IMR-90 (cell line): ENCODE measurements at regions not wholly inside any gene's neighbourhood (a gene's known extent, or its start where the extent isn't known, plus 50 kb on each side); places are given as distances from the start of the nearest gene placed in this dataset.
A peak's percentile ranks its signal among the peaks of the same experiment; 100 is the strongest.

Experiments
- ATAC-seq: fragments of 200-7000 bp; cut with Tn5 transposase; 2 replicates; pipeline ENCODE4 v1.9.1; 2020; ENCODE audit warnings: low read depth, mild to moderate bottlenecking, moderate library complexity
- BruUV-seq: library from RNA; stranded (reverse); fragments of 400-500 nt; replicated peaks from 2 replicates; lab custom pipeline; 2021; lab: Mats Ljungman, UMichigan
- CTCF ChIA-PET: fragments of 300-600 bp; formaldehyde crosslinking; extraction: SDS; loops from one replicate; lab custom pipeline; 2021; ENCODE audit warnings: antibody characterized with exemption; lab: Yijun Ruan, JAX
- POLR2A ChIA-PET: fragments of 300-600 bp; sonication (Branson Sonifier 250); formaldehyde crosslinking; loops from one replicate; lab custom pipeline; 2022; ENCODE audit warnings: antibody characterized with exemption; ENCODE audit not compliant: unreplicated experiment; lab: Charles Lee
- DNase-seq: peaks from one replicate; pipeline ENCODE4 v3.0.0; 2013
- H2AFZ ChIP-seq: replicated peaks from 2 replicates; pipeline ENCODE3; 2013; ENCODE audit warnings: low read length, mild to moderate bottlenecking; ENCODE audit not compliant: poor library complexity
- H2AK5ac ChIP-seq: 2 replicates; pipeline ENCODE4 v1.6.1; 2013; ENCODE audit warnings: low read depth, low read length, inconsistent platforms
- H2AK9ac ChIP-seq: replicated peaks from 2 replicates; pipeline ENCODE3; 2013; ENCODE audit warnings: mild to moderate bottlenecking, low read depth, low read length, moderate library complexity; ENCODE audit not compliant: poor library complexity
- H2BK120ac ChIP-seq: 2 replicates; pipeline ENCODE4 v1.6.1; 2013; ENCODE audit warnings: low read depth, low read length, inconsistent platforms
- H2BK15ac ChIP-seq: 3 replicates; pipeline ENCODE4 v1.6.1; 2013; ENCODE audit warnings: low read depth, low read length, inconsistent platforms
- H2BK20ac ChIP-seq: 2 replicates; pipeline ENCODE4 v1.6.1; 2013; ENCODE audit warnings: low read depth, mild to moderate bottlenecking, inconsistent platforms, low read length, moderate library complexity
- H2BK5ac ChIP-seq: 2 replicates; pipeline ENCODE4 v1.6.1; 2013; ENCODE audit warnings: mild to moderate bottlenecking, low read depth, low read length, inconsistent platforms; ENCODE audit not compliant: poor library complexity, severe bottlenecking
- H3K14ac ChIP-seq: replicated peaks from 2 replicates; pipeline ENCODE4 v1.6.1; 2013; ENCODE audit warnings: low read depth, low read length, inconsistent platforms
- H3K18ac ChIP-seq: 2 replicates; pipeline ENCODE4 v1.6.1; 2013; ENCODE audit warnings: low read depth, low read length, control low read depth
- H3K23ac ChIP-seq: 2 replicates; pipeline ENCODE4 v1.6.1; 2013; ENCODE audit warnings: low read depth, low read length, inconsistent platforms
- H3K27ac ChIP-seq: 2 replicates; pipeline ENCODE4 v1.5.1; 2013; ENCODE audit warnings: mild to moderate bottlenecking, control low read depth, low read length; ENCODE audit not compliant: insufficient read depth
- H3K27me3 ChIP-seq: 2 replicates; pipeline ENCODE4 v1.6.1; 2013; ENCODE audit warnings: low read length; ENCODE audit not compliant: control insufficient read depth, insufficient read depth
- H3K36me3 ChIP-seq: 2 replicates; pipeline ENCODE4 v1.6.1; 2013; ENCODE audit warnings: low read length, mixed read lengths; ENCODE audit not compliant: control insufficient read depth, insufficient read depth
- H3K4ac ChIP-seq: 2 replicates; pipeline ENCODE4 v1.6.1; 2013; ENCODE audit warnings: low read depth, low read length, inconsistent platforms
- H3K4me1 ChIP-seq: 2 replicates; pipeline ENCODE4 v1.6.1; 2013; ENCODE audit warnings: low read length, mixed read lengths; ENCODE audit not compliant: control insufficient read depth, insufficient read depth
- H3K4me2 ChIP-seq: 2 replicates; pipeline ENCODE4 v1.6.1; 2013; ENCODE audit warnings: low read depth, mild to moderate bottlenecking, control low read depth, low read length, moderate library complexity
- H3K4me3 ChIP-seq: 2 replicates; pipeline ENCODE4 v1.5.1; 2013; ENCODE audit warnings: low read depth, mild to moderate bottlenecking, control low read depth, low read length, moderate library complexity; ENCODE audit not compliant: insufficient read depth
- H3K56ac ChIP-seq: 2 replicates; pipeline ENCODE4 v1.6.1; 2013; ENCODE audit warnings: low read length, inconsistent platforms; ENCODE audit not compliant: insufficient read depth; ENCODE audit errors: extremely low read depth
- H3K79me1 ChIP-seq, 2 experiments: 2 replicates each; pipeline ENCODE4 v1.6.1; 2013; ENCODE audit warnings: low read length in 2 of 2, inconsistent platforms in 1 of 2, low read depth in 1 of 2
- H3K9ac ChIP-seq: 2 replicates; pipeline ENCODE4 v1.6.1; 2013; ENCODE audit warnings: low read depth, low read length, control low read depth
- H3K9me1 ChIP-seq: 2 replicates; pipeline ENCODE4 v1.6.1; 2013; ENCODE audit warnings: low read length, inconsistent platforms; ENCODE audit not compliant: insufficient read depth
- H3K9me3 ChIP-seq: 2 replicates; pipeline ENCODE4 v1.6.1; 2013; ENCODE audit warnings: low read length; ENCODE audit not compliant: control insufficient read depth, insufficient read depth
- H4K20me1 ChIP-seq: 2 replicates; pipeline ENCODE4 v1.6.1; 2013; ENCODE audit warnings: low read length, inconsistent platforms; ENCODE audit not compliant: insufficient read depth
- H4K5ac ChIP-seq: 2 replicates; pipeline ENCODE4 v1.6.1; 2013; ENCODE audit warnings: mild to moderate bottlenecking, low read depth, low read length, control low read depth
- H4K8ac ChIP-seq, 2 experiments: 2 replicates each; pipeline ENCODE4 v1.6.1; 2013; ENCODE audit warnings: low read depth in 2 of 2, low read length in 2 of 2, control low read depth in 1 of 2, inconsistent platforms in 1 of 2
- H4K91ac ChIP-seq: 2 replicates; pipeline ENCODE4 v1.6.1; 2013; ENCODE audit warnings: low read depth, low read length, inconsistent platforms; ENCODE audit not compliant: insufficient read depth
- BHLHE40 ChIP-seq: fragments of 150-350 bp; IDR thresholded peaks from 2 replicates; pipeline ENCODE4 v1.6.1; 2016; ENCODE audit warnings: mild to moderate bottlenecking, low read depth, low read length
- CHD1 ChIP-seq: IDR thresholded peaks from 2 replicates; pipeline ENCODE4 v1.6.1; 2012; ENCODE audit warnings: low read depth, low read length, improper control_type of control experiment
- RAD21 ChIP-seq: IDR thresholded peaks from 2 replicates; pipeline ENCODE4 v1.6.1; 2012; ENCODE audit warnings: low read length, improper control_type of control experiment
- dilution Hi-C: fragments of 300-500 bp; cut with HindIII; formaldehyde crosslinking; loops from one replicate; pipeline ENCODE4 v1.14.3; 2018; ENCODE audit warnings: low sequenced_read_pairs; ENCODE audit not compliant: unreplicated experiment
- in situ Hi-C: fragments of 300-500 bp; cut with MboI; formaldehyde crosslinking; loops from 3 replicates; pipeline ENCODE4 v1.14.3; 2019; ENCODE audit warnings: low sequenced_read_pairs, inconsistent platforms, mixed read lengths
- intact Hi-C: fragments of 100-400 bp; cut with micrococcal nuclease; formaldehyde crosslinking; loops from 2 replicates; pipeline ENCODE4 v1.10.0; 2022

GRCh38 chr2:19408592-19408991 is 50.2 kb upstream of the OSR1 start:
- Histone ChIP-seq H3K4me1 (no peaks in the 10 kb centered on the region), H3K4ac (no peak overlapping the region), H3K9me1 (no peaks in the 10 kb centered on the region), H3K27me3 (peaks cover 4% of the 10 kb centered on the region; the same call in 1 of the 2 replicates), H3K18ac (no peak overlapping the region), H3K36me3 (no peaks in the 10 kb centered on the region), H2BK15ac (no peak overlapping the region), H2BK20ac (no peak overlapping the region), H3K9me3 (no peaks in the 10 kb centered on the region), H3K4me2 (no peak overlapping the region), H4K8ac (no peak overlapping the region), H3K27ac (no peak overlapping the region), H4K5ac (no peak overlapping the region), H3K56ac (no peak overlapping the region), H4K20me1 (no peaks in the 10 kb centered on the region), H2AFZ (no peak overlapping the region), H3K14ac (no peak overlapping the region), H3K79me1 (no peaks in the 10 kb centered on the region), H2BK120ac (no peak overlapping the region), H4K91ac (no peak overlapping the region), H3K23ac (no peak overlapping the region), H2BK5ac (no peak overlapping the region), H2AK5ac (no peak overlapping the region), H3K9ac (no peak overlapping the region), H3K4me3 (no peak overlapping the region), H2AK9ac (no peak overlapping the region)
- in situ Hi-C loops = no loop called here
- peak; percentile 24; the same call in 1 of the 2 replicates for ATAC-seq
- DNase-seq = peak; percentile 1
- CTCF ChIA-PET = no interaction called here
- no peak for TF ChIP-seq CHD1
- no peak for TF ChIP-seq BHLHE40
- TF ChIP-seq RAD21 = no peak
- dilution Hi-C loops = no loop called here
- BruUV-seq = no TSS peak
- intact Hi-C loops = loop anchor here (5.0 kb wide), 1 partner anchor 74 kb away; no protein-coding TSS in a partner anchor
- POLR2A ChIA-PET = no interaction called here
